Cerebellar nuclear complex (tissue), 1 donor: ENCODE measurements at regions not wholly inside any gene's neighbourhood (a gene's known extent, or its start where the extent isn't known, plus 50 kb on each side); places are given as distances from the start of the nearest gene placed in this dataset.

Experiments used
- DNase-seq, 2 experiments: peaks; one replicate each; lab custom pipeline; 2025; lab: John Stamatoyannopoulos, UW

GRCh38 chr4:4808086-4808485 lies 51.4 kb upstream of the MSX1 start:
- no peak for DNase-seq

DNA sequence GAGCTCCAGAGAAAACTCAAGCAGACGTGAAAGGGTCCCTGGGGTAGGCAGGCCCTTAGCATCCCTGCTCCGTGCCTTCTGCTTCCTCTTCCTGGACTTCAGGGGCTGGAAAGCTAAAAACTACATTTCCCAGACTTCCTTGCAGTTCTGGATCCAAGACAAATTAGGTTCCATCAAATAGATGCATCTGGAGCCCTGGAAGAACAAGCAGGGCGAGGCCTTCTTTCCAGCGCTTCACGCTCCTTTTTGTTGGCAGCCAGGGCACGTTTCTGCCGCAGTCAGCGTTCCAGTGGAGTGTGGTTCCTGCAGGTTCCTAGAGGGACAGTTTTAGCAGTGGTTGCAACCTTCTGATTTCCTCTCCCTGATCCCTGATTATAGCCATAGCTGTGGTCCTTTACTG lies 53.6 kb upstream of the MSX1 start:
- DNase-seq = no peak

- no peak for DNase-seq
These were observed 55.6 kb upstream of the MSX1 start for GRCh38 chr4:4803912-4804296.

GRCh38 chr4:4803216-4803911 lies 56.1 kb upstream of the MSX1 start:
- no peak for DNase-seq

GRCh38 chr4:4800646-4801408 lies 58.6 kb upstream of the MSX1 start:
- DNase-seq = no peak

DNA sequence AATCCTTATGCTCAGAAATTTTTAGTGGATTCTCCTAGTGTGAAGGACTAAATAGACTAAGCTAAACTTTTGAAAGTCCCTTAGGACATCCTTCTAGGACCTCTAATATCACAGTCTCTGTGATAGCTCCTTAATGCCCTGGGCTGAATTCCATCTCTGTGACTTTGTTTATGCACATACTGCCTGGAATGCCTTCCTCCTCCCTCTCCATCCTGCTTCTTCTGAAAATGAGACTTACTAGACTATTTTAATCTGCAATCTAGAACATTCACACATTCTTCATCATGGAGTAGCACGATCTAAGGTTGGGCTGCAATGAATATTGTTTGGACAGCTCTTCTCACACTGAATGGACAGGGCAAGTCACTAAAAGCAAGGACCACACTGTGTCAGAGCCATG lies 65.0 kb upstream of the MSX1 start:
- no peak for DNase-seq

DNA sequence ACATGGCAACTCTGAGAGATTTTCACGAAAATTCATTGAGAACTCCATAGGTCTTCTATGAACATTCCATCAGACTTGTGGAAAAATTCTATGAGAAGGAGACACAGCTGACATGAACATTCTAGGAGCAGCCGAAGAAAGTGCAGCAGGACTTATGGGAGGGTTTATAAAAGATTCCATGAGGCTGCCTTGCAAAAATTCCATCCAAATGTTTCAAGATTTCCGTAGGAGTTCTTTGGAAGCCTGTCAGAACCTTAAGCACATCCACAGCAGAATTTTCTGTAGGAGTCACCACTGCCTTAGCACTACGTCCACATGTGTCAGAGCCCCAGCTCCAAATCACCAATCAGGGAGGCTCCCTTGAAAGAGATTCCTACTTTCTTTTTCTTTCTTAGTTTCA lies 67.0 kb upstream of the MSX1 start:
- DNase-seq = no peak

DNA sequence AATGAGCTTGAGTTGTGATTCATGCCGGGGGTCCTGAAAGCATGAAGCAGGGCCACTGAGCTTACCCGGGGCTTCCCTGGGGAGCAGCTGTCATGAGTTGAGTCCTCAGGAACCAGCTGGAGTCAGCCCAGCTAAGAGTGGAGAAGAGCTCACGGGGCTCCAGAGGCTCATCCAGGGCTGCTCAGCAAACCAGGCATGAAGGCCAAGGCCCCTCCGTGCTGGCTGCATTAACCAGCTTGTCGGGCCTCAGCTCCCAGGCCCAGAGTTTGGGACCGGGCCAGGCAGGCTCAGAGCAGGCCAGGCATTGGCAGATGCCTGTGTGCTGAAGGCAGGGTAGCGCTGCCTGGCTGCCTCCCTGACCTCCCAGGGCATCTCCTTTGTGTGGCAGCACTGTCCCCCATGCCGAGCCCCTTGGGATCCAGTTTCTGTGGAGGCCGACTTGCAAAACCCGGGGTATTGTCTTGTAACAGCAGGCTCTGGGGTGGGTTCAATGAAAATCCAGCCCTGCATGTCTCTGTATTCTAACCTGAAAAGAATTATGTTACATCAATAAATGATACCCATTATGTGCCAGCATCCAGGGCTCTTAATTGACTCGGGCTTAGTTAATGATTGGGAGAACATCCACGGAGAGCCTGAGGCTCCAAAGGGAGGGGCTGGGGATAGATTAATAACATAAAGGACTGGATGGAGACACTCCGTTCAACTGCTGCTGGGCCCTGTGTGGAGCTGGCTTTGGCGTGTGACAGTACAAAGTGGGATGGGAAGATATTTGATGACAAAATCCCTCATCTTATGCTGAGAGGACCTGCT lies 68.0 kb upstream of the MSX1 start:
- no peak for DNase-seq

DNA sequence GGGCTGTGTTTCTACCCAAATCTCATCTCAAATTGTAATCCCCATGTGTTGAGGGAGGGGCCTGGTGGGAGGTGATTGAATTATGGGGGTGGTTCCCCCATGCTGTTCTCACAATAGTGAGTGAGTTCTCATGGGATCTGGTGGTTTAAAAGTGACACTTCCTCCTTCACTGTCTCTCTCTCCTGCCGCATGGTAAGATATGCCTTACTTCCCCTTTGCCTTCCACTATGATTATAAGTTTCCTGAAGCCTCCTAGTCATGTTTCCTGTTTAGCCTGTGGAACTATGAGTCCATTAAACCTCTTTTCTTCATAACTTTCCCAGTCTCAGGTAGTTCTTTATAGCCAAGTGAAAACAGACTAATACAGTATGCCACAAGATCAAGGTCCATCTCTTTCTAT lies 70.0 kb upstream of the MSX1 start:
- DNase-seq = no peak

DNA sequence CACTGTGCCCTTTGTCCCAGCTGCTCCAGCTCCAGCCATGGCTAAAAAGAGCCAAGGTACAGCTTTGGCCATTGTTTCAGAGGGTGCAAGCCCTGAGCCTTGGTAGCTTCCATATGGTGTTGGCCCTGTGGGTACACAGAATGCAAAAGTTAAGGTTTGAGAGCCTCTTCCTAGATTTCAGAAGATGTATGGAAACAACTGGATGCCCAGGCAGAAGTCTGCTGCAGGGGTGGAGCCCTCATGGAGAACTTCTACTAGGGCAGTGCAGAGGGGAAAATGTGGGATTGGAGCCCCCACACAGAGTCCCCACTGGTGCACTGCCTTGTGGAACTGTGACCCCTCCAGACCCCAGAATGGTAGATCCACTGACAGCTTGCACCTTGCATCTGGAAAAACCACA lies 70.9 kb upstream of the MSX1 start:
- no peak for DNase-seq

GRCh38 chr4:4787421-4787820 lies 72.0 kb upstream of the MSX1 start:
- no peak for DNase-seq

DNA sequence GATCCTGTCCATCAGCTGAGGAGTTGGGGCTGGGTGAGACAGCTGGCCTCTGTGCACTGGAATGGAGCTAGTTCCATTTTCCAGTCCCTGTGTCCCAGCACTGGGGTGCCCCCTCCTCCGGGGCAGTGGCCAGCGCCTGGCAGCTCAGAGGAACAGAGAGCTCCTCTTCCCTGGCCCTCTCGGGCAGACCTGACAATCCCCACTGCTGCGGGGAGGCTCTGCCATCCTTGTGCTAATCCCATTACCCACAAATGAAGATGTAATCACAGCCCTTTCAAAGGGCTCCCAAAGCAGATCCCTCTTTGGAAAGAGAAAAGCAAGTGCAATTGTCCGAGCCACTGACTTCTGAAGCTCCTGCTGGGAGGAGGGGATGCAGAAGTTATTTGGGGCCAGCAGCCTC lies 75.1 kb upstream of the MSX1 start:
- no peak for DNase-seq

DNA sequence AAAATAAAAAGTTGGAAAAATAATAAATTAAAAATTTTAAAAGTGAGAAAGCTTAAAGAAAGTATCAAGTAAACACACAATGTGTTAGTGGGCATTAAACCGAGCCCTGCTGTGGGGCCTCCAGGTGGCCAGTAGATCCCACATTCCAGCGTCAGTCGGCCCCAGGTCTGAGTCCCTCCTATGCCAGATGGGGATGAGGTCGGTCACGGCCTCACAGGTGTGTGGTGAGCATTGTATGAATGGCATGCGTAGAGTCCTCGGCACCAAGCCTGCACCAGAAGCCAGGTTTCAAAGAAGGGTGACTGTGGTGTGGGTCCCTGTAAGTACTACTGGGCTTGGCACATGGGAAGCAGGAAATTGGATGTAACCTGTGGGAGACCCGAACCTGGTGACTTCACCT lies 75.6 kb upstream of the MSX1 start:
- DNase-seq = no peak

- DNase-seq = no peak
These were observed 76.5 kb upstream of the MSX1 start for GRCh38 chr4:4782969-4783368.

- DNase-seq = no peak
These were observed 77.3 kb upstream of the MSX1 start for GRCh38 chr4:4781936-4782707.

DNA sequence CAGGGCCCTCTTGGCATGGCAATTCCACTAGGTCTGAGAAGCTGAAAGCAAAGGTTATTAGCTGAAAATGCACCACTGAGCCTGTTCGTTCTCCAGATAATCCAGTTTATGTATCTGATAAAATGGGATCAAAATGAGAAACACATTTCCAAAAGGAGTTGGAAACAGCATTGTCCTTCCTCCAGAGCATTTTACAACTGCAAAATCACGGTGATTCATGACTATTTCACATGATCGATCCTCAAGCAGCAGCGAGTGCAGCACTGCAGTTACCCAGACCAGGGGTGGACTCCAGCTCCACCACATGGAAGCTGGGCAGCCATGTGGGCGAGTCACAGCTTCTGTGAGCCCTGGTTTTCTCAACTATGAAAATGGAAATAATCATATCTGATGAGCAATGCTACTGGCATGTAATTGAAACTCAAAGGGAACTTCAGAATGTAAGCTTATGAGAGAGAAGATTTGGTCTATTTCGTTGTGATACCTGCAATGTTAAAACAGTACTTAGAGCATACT lies 78.7 kb upstream of the MSX1 start:
- no peak for DNase-seq

DNA sequence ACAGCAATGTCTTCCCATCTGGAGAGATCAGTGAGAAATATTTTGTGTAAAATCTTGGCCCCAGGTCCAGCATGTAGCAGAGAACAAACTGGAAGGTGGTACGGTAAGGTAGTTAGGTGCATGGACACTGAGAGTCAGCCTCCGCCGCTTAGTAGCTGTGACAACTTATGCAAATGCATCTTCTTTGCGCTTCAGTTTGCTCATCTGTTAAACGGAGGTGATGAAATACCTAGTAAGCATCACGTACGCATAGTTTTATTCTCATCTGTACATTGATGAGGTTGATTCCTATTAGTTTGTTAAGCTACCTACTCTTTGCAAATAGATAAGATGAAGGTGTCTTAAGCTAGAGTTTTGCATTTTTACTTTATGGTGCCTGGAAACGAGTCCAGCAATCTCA lies 80.0 kb upstream of the MSX1 start:
- DNase-seq = no peak

DNA sequence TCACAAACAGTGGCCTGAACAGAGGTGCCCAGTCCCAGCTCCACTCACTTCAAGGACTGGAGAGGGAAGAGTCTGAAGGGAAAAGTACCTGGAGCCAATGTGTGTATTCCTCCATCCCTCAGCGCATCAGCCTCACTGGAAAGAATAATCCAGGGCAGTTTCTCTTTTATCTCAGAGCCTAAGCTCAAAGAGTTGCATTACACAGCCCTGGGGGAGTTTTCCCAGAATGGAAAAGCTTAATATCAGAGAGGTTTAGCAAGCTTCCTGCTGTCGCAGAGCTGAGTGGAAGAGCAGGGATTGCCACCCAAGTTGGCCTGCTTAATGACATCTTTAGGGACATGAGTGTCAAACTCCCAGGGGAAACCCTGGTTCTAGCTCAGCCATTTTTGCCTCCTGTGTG lies 80.4 kb upstream of the MSX1 start:
- no peak for DNase-seq

GRCh38 chr4:4778554-4778953 lies 80.9 kb upstream of the MSX1 start:
- DNase-seq = no peak

DNA sequence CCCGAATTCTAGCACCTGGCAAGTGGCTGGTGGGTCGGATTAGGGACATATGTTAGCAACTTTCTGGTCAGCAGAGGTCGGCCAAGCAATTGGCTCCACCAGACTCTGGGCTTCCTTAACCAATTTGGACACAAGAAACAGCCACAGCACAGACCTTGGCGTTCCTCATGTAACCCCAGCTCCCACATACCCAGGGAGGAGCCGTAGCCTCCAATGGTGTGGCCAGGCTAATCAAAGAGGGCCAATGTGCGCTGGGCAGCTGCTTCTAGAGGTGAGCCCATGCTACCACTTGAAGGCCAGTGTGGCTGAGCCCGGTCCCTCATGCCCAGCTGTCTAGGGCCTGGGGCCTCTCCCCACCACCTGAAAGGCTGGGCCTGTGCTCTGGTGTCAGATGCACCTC lies 82.5 kb upstream of the MSX1 start:
- no peak for DNase-seq

- DNase-seq = no peak
These were observed 83.1 kb upstream of the MSX1 start for GRCh38 chr4:4776335-4776734.

DNA sequence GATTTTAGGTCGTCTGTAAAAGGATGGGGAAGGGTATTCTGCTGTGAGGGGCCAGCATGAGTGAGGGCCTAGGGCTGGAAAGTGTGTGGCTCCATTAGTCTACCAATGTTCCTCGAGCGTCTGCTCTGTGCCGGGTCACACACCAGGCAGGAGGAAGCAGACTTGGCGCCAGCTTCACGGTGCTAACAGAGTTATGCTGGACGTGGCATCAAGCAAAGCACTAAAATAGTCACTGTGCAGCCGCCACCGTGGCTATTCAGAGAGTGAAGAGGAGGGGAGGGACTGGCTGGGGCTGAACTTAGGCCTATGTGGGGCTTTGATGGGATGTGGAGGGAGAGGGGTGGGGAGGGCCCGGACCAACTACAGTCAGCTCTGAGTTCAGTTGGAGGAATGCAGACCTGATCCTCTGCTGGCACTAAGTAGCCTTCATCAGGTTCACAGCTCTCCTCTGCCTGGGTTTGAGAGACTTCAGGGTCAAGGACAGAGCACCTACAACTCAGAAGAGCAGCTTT lies 83.9 kb upstream of the MSX1 start:
- DNase-seq = no peak
